K562 (cell line): ENCODE measurements at regions not wholly inside any gene's neighbourhood (a gene's known extent, or its start where the extent isn't known, plus 50 kb on each side); places are given as distances from the start of the nearest gene placed in this dataset.

Source experiments
- BRCA1 ChIP-seq, 2 experiments: fragments of 450-650 bp in 1 of 2; sonication (generic) in 1 of 2; formaldehyde crosslinking in 1 of 2; IDR thresholded peaks; 2 replicates each; pipeline versions ENCODE4 v1.5.0 to v1.6.1; 2017 to 2020; ENCODE audit warnings: mild to moderate bottlenecking in 1 of 2, missing genetic modification reagents in 1 of 2
- MED1 ChIP-seq: sonication (generic); formaldehyde crosslinking; IDR thresholded peaks from 2 replicates; pipeline ENCODE4 v1.8.1; 2023; ENCODE audit warnings: missing genetic modification reagents, borderline replicate concordance
- TAF1 ChIP-seq: IDR thresholded peaks from 2 replicates; pipeline ENCODE4 v1.6.1; 2011; ENCODE audit warnings: mild to moderate bottlenecking, low read length, moderate library complexity; ENCODE audit not compliant: insufficient read depth, control insufficient read depth, severe bottlenecking; ENCODE audit errors: extremely low read depth
- ZNF134 ChIP-seq: fragments of 250-450 bp; sonication (Bioruptor Pico); conservative IDR thresholded peaks from 2 replicates; pipeline ENCODE4 v1.4.0; 2020
- ZZZ3 ChIP-seq: fragments of 450-650 bp; IDR thresholded peaks from 2 replicates; pipeline ENCODE4 v1.6.1; 2016; ENCODE audit warnings: antibody characterized with exemption, mild to moderate bottlenecking, moderate library complexity
- TF ChIP-seq, protein P1 (sequence below): fragments of 250-450 bp; sonication (Bioruptor Pico); IDR thresholded peaks from 2 replicates; pipeline ENCODE4 v1.4.0; 2020; ENCODE audit warnings: mild to moderate bottlenecking, moderate library complexity, borderline replicate concordance

DNA sequence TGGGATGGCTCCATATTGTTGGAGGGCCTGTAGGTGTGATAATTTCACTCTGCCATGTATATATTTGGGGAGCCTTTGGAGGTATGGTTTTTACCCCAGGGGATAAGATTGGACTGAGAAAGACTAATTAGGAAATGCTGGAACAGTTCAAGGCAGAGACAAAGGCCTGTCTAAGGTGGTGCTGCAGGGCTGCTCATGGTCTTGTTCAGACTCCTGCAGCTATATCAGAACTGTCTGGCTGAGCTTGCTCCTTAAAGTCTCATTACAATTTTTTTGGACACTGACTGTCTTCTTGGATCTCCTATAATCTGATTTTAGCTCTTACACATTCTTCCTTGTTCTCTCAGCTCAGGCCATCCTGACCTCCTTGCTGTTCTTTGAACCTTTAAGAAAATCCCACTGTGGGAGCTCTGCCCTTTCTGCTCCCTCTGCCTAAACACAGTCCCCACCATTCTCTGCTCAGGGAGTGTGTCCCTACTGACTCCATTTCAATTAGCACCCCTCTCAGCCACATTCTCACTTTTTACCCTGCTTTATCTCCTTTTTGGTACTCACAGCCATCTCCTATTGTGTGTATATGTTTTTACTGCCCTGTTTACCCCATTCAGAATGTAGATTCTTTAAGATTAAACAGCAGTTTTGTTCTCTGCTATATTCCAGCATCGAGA, 468.7 kb upstream of the FANCL start:
- no peak for TF ChIP-seq BRCA1 (IDR thresholded peaks at IDR 0.05)
- TF ChIP-seq BRCA1 (CRISPR knock-in tag; IDR thresholded peaks at IDR 0.05), result no peak
- TF ChIP-seq ZZZ3, result no peak
- TF ChIP-seq TAF1, result no peak
- TF ChIP-seq MED1 (CRISPR knock-in tag), result no peak
- TF ChIP-seq, protein P1, sequence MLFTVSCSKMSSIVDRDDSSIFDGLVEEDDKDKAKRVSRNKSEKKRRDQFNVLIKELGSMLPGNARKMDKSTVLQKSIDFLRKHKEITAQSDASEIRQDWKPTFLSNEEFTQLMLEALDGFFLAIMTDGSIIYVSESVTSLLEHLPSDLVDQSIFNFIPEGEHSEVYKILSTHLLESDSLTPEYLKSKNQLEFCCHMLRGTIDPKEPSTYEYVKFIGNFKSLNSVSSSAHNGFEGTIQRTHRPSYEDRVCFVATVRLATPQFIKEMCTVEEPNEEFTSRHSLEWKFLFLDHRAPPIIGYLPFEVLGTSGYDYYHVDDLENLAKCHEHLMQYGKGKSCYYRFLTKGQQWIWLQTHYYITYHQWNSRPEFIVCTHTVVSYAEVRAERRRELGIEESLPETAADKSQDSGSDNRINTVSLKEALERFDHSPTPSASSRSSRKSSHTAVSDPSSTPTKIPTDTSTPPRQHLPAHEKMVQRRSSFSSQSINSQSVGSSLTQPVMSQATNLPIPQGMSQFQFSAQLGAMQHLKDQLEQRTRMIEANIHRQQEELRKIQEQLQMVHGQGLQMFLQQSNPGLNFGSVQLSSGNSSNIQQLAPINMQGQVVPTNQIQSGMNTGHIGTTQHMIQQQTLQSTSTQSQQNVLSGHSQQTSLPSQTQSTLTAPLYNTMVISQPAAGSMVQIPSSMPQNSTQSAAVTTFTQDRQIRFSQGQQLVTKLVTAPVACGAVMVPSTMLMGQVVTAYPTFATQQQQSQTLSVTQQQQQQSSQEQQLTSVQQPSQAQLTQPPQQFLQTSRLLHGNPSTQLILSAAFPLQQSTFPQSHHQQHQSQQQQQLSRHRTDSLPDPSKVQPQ, result no peak
- TF ChIP-seq ZNF134, result no peak
